HG02885 (cell line): ENCODE measurements at regions not wholly inside any gene's neighbourhood (a gene's known extent, or its start where the extent isn't known, plus 50 kb on each side); places are given as distances from the start of the nearest gene placed in this dataset.
"Not testable (repeated sequence)": the region's sequence is repeated elsewhere in the genome, so short reads cannot be mapped to it uniquely, and the experiment has no call there.

Experiments used
- ATAC-seq: cut with Tn5 transposase; IDR thresholded peaks from one replicate; pipeline ENCODE4 v1.9.1; 2021; ENCODE audit warnings: mild to moderate bottlenecking; ENCODE audit not compliant: unreplicated experiment, poor library complexity

GRCh38 chr1:206358771-206359170 lies 111.5 kb upstream of the IKBKE start:
- ATAC-seq: not testable (repeated sequence)

GRCh38 chr1:206359377-206359776 lies 110.9 kb upstream of the IKBKE start:
- ATAC-seq: not testable (repeated sequence)

GRCh38 chr1:206361978-206362543 lies 108.2 kb upstream of the IKBKE start:
- ATAC-seq: not testable (repeated sequence)

- ATAC-seq: not testable (repeated sequence)
Measured at GRCh38 chr1:206362994-206363393, 107.3 kb upstream of the IKBKE start.

GRCh38 chr1:206365271-206365670 lies 105.0 kb upstream of the IKBKE start:
- not testable (repeated sequence) for ATAC-seq

GRCh38 chr1:206366131-206366530 lies 104.1 kb upstream of the IKBKE start:
- ATAC-seq: not testable (repeated sequence)

GRCh38 chr1:206366772-206367171 lies 103.5 kb upstream of the IKBKE start:
- ATAC-seq: not testable (repeated sequence)

- ATAC-seq: not testable (repeated sequence)
Measured at GRCh38 chr1:206367955-206368622, 102.2 kb upstream of the IKBKE start.

- not testable (repeated sequence) for ATAC-seq
Measured at GRCh38 chr1:206374725-206375124, 95.6 kb upstream of the IKBKE start.

GRCh38 chr1:206375552-206375951 lies 94.7 kb upstream of the IKBKE start:
- ATAC-seq: not testable (repeated sequence)

- not testable (repeated sequence) for ATAC-seq
Measured at GRCh38 chr1:206378506-206378905, 91.8 kb upstream of the IKBKE start.

GRCh38 chr1:206379245-206379644 lies 91.0 kb upstream of the IKBKE start:
- ATAC-seq: not testable (repeated sequence)

- ATAC-seq: not testable (repeated sequence)
Measured at GRCh38 chr1:206380163-206380790, 90.0 kb upstream of the IKBKE start.

- ATAC-seq: not testable (repeated sequence)
Measured at GRCh38 chr1:206380791-206381610, 89.3 kb upstream of the IKBKE start.

- not testable (repeated sequence) for ATAC-seq
Measured at GRCh38 chr1:206384029-206384807, 86.1 kb upstream of the IKBKE start.

- not testable (repeated sequence) for ATAC-seq
Measured at GRCh38 chr1:206384891-206385290, 85.4 kb upstream of the IKBKE start.

- not testable (repeated sequence) for ATAC-seq
Measured at GRCh38 chr1:206387631-206388030, 82.6 kb upstream of the IKBKE start.

GRCh38 chr1:206391903-206392302 lies 78.4 kb upstream of the IKBKE start:
- ATAC-seq: not testable (repeated sequence)

GRCh38 chr1:206397501-206397900 lies 72.8 kb upstream of the IKBKE start:
- not testable (repeated sequence) for ATAC-seq

- not testable (repeated sequence) for ATAC-seq
Measured at GRCh38 chr1:206398261-206398660, 72.0 kb upstream of the IKBKE start.
